CD4-positive, alpha-beta T cell treated with Interleukin-6 at 100 ng/mL for 8 hours (primary cell): ENCODE measurements at regions not wholly inside any gene's neighbourhood (a gene's known extent, or its start where the extent isn't known, plus 50 kb on each side); places are given as distances from the start of the nearest gene placed in this dataset.

Experiments
- DNase-seq: peaks from one replicate; pipeline ENCODE4 v3.0.0-alpha.2; 2020; ENCODE audit warnings: mixed read lengths, low spot score

- DNase-seq: no peak
Measured at GRCh38 chr2:217035967-217036366, 176.1 kb upstream of the TNP1 start.

DNA sequence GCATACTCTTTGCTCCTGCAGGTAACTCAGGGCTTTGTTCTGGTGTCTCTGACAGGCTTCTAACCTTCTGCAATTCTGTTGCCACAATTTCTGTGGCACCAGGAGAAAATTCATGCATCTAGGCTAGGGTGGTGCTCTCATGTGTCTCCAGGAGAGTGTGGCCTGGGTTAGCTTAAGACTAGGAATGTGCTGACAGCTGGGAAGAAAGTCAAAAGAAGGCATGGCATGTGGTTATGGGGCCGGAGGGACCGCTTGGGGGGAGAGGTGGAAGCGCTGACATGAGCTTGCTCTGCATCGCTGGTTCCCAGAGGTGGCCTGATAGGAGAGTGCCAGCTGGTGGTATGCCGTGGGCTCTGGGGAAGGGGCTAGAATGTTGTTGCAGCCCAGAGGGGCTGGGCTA is 173.3 kb upstream of the TNP1 start:
- no peak for DNase-seq

GRCh38 chr2:217031445-217031844 is 171.6 kb upstream of the TNP1 start:
- DNase-seq: no peak

DNA sequence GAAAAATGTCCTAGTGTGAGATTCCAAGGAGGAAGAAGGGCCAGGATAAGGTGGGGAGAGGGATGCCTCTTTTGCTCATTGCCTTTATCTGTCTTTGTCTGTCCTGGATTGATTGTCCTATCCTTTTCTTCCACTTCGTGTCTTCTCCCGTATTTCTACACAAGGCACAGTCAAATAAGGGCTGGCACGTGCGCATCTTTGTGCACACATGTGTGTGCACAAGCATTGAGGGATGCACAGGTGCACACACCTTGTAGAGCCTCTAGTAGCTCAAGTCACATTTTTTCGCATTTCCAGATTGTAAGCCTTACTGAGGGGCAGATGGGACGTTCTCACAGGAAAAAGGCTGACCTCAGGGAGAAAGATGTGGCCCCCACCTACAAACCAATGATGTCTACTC is 170.2 kb upstream of the TNP1 start:
- no peak for DNase-seq

- DNase-seq: no peak
Measured at GRCh38 chr2:217028128-217028527, 168.3 kb upstream of the TNP1 start.

GRCh38 chr2:217027414-217027813 is 167.6 kb upstream of the TNP1 start:
- no peak for DNase-seq

GRCh38 chr2:217026569-217026968 is 166.7 kb upstream of the TNP1 start:
- DNase-seq: no peak

DNA sequence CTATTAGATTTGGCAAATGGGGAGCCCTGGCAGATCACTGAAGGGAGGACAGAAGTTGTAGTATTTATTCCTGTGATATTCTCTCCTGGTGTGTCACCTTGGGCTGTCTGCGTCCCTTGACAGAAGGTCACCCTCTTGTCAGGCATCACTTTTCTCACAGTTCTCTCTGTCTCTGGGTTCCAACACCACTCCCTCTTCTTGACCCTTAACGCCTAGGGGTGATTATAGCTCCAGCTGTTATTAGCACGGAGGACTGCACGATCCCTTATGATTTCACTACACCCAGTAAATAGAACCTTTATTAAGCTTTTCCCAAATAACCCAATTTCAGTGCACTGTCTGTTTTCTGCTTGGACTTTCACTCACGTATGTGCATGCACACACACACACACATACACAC is 166.3 kb upstream of the TNP1 start:
- DNase-seq: no peak

DNA sequence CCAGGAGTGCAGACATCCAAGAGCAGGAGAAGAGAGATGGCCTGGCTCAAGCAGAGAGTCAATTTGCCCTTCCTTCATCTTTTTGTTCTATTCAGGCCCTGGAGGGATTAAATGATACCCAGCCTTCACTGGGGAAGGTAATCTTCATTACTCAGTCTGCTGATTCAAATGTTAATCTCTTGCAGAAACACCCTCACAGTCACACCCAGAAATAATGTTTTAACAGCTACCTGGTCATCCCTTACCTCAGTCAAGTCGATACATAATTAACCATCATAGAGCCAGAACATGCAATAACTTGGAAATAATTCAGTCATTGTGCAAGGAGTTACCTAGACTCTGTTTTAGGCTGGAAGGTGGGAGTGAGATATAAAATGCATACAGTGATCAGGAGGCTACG is 163.7 kb upstream of the TNP1 start:
- no peak for DNase-seq

DNA sequence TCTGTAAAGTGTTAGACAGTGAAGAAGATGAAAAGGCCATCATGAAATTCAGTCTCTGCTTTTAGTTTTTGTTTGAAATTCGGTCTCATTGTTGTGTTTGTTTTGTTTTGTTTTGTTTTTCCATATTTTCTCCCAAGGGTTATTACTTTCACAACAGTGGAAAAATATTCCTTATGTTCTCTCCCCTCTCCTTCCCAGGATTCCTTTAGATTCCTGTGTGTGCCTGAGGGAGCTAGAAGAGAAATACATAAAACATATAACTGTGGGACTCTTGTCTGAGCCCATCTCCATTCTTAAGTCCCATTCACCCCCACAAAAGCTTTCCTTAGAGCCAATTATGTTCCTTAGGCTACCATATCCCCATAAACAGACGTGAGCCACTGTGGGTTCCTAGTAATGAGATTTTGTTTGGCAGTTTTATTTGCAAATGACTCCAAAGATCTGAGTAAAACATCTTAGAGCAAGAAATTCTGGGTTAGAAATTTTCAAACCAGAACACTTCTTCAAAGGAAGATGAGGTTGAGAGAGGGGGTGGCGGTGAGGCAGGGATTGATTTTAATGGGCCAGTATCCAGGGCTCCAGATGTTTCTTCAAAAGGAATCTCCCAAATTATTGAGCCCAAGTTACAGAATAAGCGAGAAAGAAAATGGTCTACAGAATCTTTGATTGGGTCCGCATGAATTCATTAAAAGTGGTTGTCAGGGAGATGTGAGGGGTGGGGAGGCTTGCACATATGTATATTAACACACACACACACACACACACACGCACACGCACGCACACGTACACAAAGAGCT is 157.8 kb upstream of the TNP1 start:
- no peak for DNase-seq

DNA sequence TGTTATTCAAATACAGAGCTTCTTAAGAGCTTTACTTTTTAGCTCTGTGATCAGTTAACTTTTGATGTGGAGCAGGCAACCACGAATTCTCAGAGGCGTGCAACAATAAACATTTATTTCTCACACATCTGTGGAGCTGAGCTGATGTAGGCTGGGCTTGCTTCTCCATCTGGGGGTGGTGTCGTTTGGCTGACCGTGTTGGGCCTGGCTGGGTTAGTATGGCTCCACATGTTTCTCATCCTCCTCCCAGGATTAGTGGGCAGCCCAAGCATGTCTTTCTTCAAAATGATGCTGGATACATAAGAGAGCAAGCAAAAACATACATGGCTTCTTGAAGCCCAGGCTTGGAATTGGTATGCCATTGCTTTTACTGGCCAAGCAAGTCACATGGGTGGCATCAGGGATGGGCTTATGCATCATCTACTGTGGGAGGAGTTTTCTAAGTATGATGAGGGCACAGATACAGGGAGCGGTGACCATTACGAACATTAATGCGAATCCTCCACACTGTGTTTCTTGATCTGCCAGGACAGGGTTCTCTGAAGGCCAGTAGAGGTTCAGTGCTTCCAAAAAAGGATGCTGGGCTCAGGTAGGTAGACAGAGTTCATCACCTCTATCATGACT is 157.0 kb upstream of the TNP1 start:
- DNase-seq: no peak

GRCh38 chr2:217014328-217015105 is 154.7 kb upstream of the TNP1 start:
- no peak for DNase-seq

DNA sequence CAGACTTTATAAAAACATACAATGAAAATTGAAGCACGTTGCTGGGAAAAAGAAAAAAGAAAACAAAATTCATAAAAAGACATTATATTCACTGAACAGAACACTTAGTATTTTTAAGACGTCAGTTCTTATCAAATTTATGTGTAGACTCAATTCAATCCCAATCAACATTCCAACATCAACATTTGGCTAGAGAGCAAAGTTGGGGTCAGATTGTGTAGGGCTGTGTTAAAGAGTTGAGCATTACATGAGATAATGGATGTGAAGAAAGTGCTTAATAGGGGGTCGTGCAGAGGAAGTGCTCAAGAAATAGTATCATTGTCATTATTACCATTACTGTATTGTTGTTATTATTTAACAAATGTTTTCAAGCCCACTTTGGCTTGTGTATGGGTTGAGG is 154.1 kb upstream of the TNP1 start:
- DNase-seq: no peak

DNA sequence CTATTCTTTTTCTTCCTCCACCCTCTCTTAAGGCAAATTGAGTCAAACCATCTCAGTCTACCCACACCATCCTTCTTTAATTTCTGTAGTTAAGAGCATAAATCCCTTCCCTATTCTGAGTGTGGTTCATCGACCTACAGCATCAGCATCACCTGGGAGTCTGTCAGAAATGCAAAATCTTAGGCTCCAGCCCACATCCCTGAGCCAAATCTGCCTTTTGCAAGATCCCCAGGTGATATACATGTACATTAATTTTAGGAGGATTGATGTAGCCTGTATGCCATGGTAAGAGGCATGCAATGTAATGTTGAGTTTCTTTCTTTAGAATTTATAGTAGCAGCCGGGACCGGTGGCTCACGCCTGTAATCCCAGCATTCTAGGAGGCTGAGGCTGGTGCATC is 151.7 kb upstream of the TNP1 start:
- no peak for DNase-seq

DNA sequence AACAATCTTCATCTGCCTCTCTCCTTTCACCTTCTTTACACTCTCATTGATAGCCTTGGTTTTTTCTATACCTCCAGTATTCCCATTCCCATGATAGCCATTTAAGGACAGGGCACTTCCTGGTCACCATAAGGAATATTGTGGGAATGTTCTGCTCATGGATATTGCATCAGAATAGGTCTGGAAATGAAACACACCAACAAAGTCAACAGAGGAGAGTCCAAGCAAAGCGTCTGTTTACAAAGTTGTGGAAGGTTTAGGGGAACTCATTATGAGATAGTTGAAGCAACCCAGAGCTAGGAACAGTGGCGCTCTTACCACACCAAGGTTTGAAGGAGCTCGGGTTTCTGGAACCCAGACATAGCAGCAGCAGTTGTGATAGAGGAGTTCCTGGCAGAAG is 150.3 kb upstream of the TNP1 start:
- DNase-seq: no peak

DNA sequence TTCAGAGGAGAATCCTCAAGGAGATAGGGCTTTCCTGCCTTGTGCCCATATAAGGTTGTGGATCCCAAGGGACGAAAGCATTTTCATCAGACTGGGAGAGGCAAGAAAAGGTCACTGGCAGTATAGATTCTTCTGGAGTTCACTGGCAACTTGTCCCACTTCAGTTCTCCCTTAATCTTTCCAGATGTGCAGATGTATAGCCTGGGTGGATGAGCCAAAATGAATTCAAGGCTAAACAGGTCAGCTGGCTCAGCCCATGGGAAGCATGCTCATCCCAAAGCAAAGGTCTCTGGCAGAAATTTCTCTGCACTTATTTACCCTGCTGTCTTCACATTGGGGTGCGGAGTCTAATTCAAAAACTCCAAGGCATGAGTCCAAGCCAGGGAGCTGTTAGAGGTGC is 148.9 kb upstream of the TNP1 start:
- no peak for DNase-seq

- no peak for DNase-seq
Measured at GRCh38 chr2:217006217-217006616, 146.4 kb upstream of the TNP1 start.

- no peak for DNase-seq
Measured at GRCh38 chr2:217004656-217005055, 144.8 kb upstream of the TNP1 start.

- DNase-seq: no peak
Measured at GRCh38 chr2:217001740-217002139, 141.9 kb upstream of the TNP1 start.

DNA sequence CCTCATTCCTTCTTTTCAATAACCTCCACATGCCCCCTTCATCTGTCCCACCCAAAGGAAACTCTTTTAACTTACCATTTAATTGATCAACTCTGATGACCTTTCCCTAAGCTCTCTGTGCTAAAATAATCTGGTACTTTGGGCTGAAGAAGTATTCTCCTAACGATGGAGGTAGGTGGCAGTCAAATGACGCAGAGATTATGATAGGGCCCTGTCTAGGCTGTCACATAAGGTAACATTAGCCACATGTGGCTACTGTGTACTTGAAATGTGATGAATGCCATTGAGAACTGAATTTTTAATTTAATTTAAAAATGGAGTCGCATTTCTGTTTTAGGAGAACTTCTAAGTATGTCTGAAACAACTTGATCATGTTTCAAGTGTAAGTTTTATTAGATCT is 140.5 kb upstream of the TNP1 start:
- no peak for DNase-seq

- no peak for DNase-seq
Measured at GRCh38 chr2:216996279-216996845, 136.5 kb upstream of the TNP1 start.

GRCh38 chr2:216994353-216994854 is 134.5 kb upstream of the TNP1 start:
- DNase-seq: no peak
